ENCODE measurements at regions not wholly inside any gene's neighbourhood (a gene's known extent, or its start where the extent isn't known, plus 50 kb on each side); places are given as distances from the start of the nearest gene placed in this dataset.
"Not testable (repeated sequence)": the region's sequence is repeated elsewhere in the genome, so short reads cannot be mapped to it uniquely, and the experiment has no call there.

DNA sequence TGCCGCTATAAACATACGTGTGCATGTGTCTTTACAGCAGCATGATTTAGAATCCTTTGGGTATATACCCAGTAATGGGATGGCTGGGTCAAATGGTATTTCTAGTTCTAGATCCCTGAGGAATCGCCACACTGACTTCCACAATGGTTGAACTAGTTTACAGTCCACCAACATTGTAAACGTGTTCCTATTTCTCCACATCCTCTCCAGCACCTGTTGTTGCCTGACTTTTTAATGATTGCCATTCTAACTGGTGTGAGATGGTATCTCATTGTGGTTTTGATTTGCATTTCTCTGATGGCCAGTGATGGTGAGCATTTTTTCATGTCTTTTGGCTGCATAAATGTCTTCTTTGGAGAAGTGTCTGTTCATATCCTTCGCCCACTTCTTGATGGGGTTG, 121.1 kb downstream of the CRYBB2 start:
- TF ChIP-seq ZNF24 (IDR thresholded peaks at IDR 0.05); MYC (CRISPR knock-in tag; IDR thresholded peaks at IDR 0.05; ENCODE audit: borderline replicate concordance); HES4 (CRISPR knock-in tag; IDR thresholded peaks at IDR 0.05; ENCODE audit: borderline replicate concordance); ZNF224 (CRISPR knock-in tag; IDR thresholded peaks at IDR 0.05); POLR2AphosphoS5 (IDR thresholded peaks at IDR 0.05; ENCODE audit: low read depth, low read length); ARHGAP35 (CRISPR knock-in tag; IDR thresholded peaks at IDR 0.05; ENCODE audit: borderline replicate concordance); YEATS4 (CRISPR knock-in tag; IDR thresholded peaks at IDR 0.05; ENCODE audit: borderline replicate concordance): not testable (repeated sequence)

All from HepG2 (cell line).